Suprapubic skin (tissue), 4 donors: ENCODE measurements at regions not wholly inside any gene's neighbourhood (a gene's known extent, or its start where the extent isn't known, plus 50 kb on each side); places are given as distances from the start of the nearest gene placed in this dataset.
A peak's percentile ranks its signal among the peaks of the same experiment; 100 is the strongest.

Experiments used
- DNase-seq, 2 donors: peaks; one replicate each; pipeline ENCODE4 v3.0.0-alpha.2; 2019; ENCODE audit warnings: low spot score in 2 of 2
- H3K27ac ChIP-seq: fragments of 200-600 bp; sonication (generic); one replicate; pipeline ENCODE4 v1.5.1; 2019
- H3K27me3 ChIP-seq: fragments of 200-600 bp; sonication (generic); one replicate; pipeline ENCODE4 v1.5.1; 2019
- H3K36me3 ChIP-seq: fragments of 200-600 bp; sonication (generic); one replicate; pipeline ENCODE4 v1.5.1; 2019
- H3K4me1 ChIP-seq: fragments of 200-600 bp; sonication (generic); one replicate; pipeline ENCODE4 v1.5.1; 2019
- H3K4me3 ChIP-seq: fragments of 200-600 bp; sonication (generic); one replicate; pipeline ENCODE4 v1.5.1; 2019; ENCODE audit warnings: mild to moderate bottlenecking
- H3K9me3 ChIP-seq: fragments of 200-600 bp; sonication (generic); one replicate; pipeline ENCODE4 v1.5.1; 2019
- CTCF ChIP-seq, 2 donors: fragments of 200-600 bp in 1 of 2; fragments of 450-650 bp in 1 of 2; sonication (generic) in 1 of 2; IDR thresholded peaks; one replicate each; pipeline ENCODE4 v1.5.1; 2016 to 2019; ENCODE audit warnings: antibody characterized with exemption in 2 of 2, mild to moderate bottlenecking in 1 of 2, moderate library complexity in 1 of 2
- EP300 ChIP-seq: sonication (generic); formaldehyde crosslinking; IDR thresholded peaks from one replicate; pipeline ENCODE4 v1.6.1; 2017; ENCODE audit warnings: antibody characterized with exemption
- POLR2A ChIP-seq, 2 donors: fragments of 450-650 bp; IDR thresholded peaks; one replicate each; pipeline ENCODE4 v1.6.1; 2017; ENCODE audit warnings: antibody characterized with exemption in 2 of 2, mild to moderate bottlenecking in 2 of 2, moderate library complexity in 2 of 2
- POLR2AphosphoS5 ChIP-seq, 3 donors: sonication (generic); formaldehyde crosslinking; IDR thresholded peaks; one replicate each; pipeline ENCODE4 v1.6.1; 2017; ENCODE audit warnings: antibody characterized with exemption in 3 of 3
- WGBS: methylation state at CpG from one replicate; pipeline ENCODE4 v1.1.5; 2018; 5-methylcytosine and 5-hydroxymethylcytosine counted together

- Histone ChIP-seq H3K27me3 (no peaks in the 10 kb centered on the region), H3K4me1 (peaks cover 6% of the 10 kb centered on the region), H3K36me3 (no peaks in the 10 kb centered on the region), H3K9me3 (no peaks in the 10 kb centered on the region), H3K27ac (no peak overlapping the region), H3K4me3 (no peak overlapping the region)
- peak in 1 of 2 donors; percentile 66 for DNase-seq
- 87% methylated on average over 15 of the region's 16 CpGs for WGBS
- no peak for TF ChIP-seq CTCF (IDR thresholded peaks at IDR 0.05)
- TF ChIP-seq POLR2A (IDR thresholded peaks at IDR 0.05): no peak
- no peak for TF ChIP-seq EP300
- TF ChIP-seq POLR2AphosphoS5 (IDR thresholded peaks at IDR 0.05): no peak
Observed at GRCh38 chr20:58069796-58070663, 158.4 kb downstream of the ANKRD60 start.

- Histone ChIP-seq H3K36me3 (no peaks in the 10 kb centered on the region), H3K27me3 (no peaks in the 10 kb centered on the region), H3K9me3 (no peaks in the 10 kb centered on the region), H3K27ac (no peak overlapping the region), H3K4me3 (no peak overlapping the region), H3K4me1 (no peaks in the 10 kb centered on the region)
- peak in 1 of 2 donors; percentile 44 for DNase-seq
- 94% methylated on average over 12 of the region's 12 CpGs for WGBS
- TF ChIP-seq POLR2A (IDR thresholded peaks at IDR 0.05): no peak
- no peak for TF ChIP-seq POLR2AphosphoS5 (IDR thresholded peaks at IDR 0.05)
- no peak for TF ChIP-seq CTCF (IDR thresholded peaks at IDR 0.05)
- TF ChIP-seq EP300: no peak
Observed at GRCh38 chr20:58069207-58069606, 159.2 kb downstream of the ANKRD60 start.

GRCh38 chr20:58065508-58066361, 162.7 kb downstream of the ANKRD60 start:
- WGBS: 67% methylated on average over 6 of the region's 6 CpGs
- H3K27me3 ChIP-seq: no peaks in the 10 kb centered on the region
- TF ChIP-seq POLR2AphosphoS5 (IDR thresholded peaks at IDR 0.05) (no peak), EP300 (no peak), POLR2A (IDR thresholded peaks at IDR 0.05) (no peak)
- no peak for DNase-seq
- H3K4me1 ChIP-seq: no peaks in the 10 kb centered on the region
- H3K9me3 ChIP-seq: no peaks in the 10 kb centered on the region
- no peaks in the 10 kb centered on the region for H3K36me3 ChIP-seq
- no peak overlapping the region for H3K27ac ChIP-seq
- H3K4me3 ChIP-seq: no peak overlapping the region

- no peaks in the 10 kb centered on the region for H3K27me3 ChIP-seq
- no peak for DNase-seq
- H3K4me3 ChIP-seq: no peak overlapping the region
- no peaks in the 10 kb centered on the region for H3K36me3 ChIP-seq
- H3K4me1 ChIP-seq: no peaks in the 10 kb centered on the region
- H3K9me3 ChIP-seq: no peaks in the 10 kb centered on the region
- WGBS: 89% methylated on average over 5 of the region's 5 CpGs
- no peak for TF ChIP-seq POLR2AphosphoS5 (IDR thresholded peaks at IDR 0.05)
- no peak for TF ChIP-seq EP300
- TF ChIP-seq CTCF (IDR thresholded peaks at IDR 0.05): no peak
- no peak for TF ChIP-seq POLR2A (IDR thresholded peaks at IDR 0.05)
- H3K27ac ChIP-seq: no peak overlapping the region
Observed at GRCh38 chr20:58064411-58065010, 163.9 kb downstream of the ANKRD60 start.

GRCh38 chr20:58059260-58059544, 169.3 kb downstream of the ANKRD60 start:
- 78% methylated on average over 1 of the region's 1 CpG for WGBS
- Histone ChIP-seq H3K27me3 (no peaks in the 10 kb centered on the region), H3K36me3 (no peaks in the 10 kb centered on the region), H3K9me3 (no peaks in the 10 kb centered on the region), H3K27ac (no peak overlapping the region), H3K4me1 (peaks cover 14% of the 10 kb centered on the region), H3K4me3 (no peak overlapping the region)
- no peak for DNase-seq
- TF ChIP-seq POLR2AphosphoS5 (IDR thresholded peaks at IDR 0.05) (no peak), EP300 (no peak)
